Prostate gland (tissue), 2 donors: ENCODE measurements at regions not wholly inside any gene's neighbourhood (a gene's known extent, or its start where the extent isn't known, plus 50 kb on each side); places are given as distances from the start of the nearest gene placed in this dataset.
A peak's percentile ranks its signal among the peaks of the same experiment; 100 is the strongest.
"Not testable (repeated sequence)": the region's sequence is repeated elsewhere in the genome, so short reads cannot be mapped to it uniquely, and the experiment has no call there.

Experiments used
- DNase-seq: peaks from one replicate; pipeline ENCODE4 v3.0.0-alpha.2; 2019; ENCODE audit warnings: low spot score
- H3K27ac ChIP-seq, 2 donors: fragments of 200-600 bp; sonication (generic); 2 replicates each; pipeline ENCODE4 v1.5.1; 2017 to 2019
- H3K27me3 ChIP-seq: fragments of 200-600 bp; sonication (generic); replicated peaks from 2 replicates; pipeline ENCODE4 v1.5.1; 2019; ENCODE audit not compliant: insufficient read depth
- H3K36me3 ChIP-seq, 2 donors: fragments of 200-600 bp; sonication (generic); 1 replicate in 1 of 2; 2 replicates in 1 of 2; pipeline versions ENCODE4 v1.5.1 to v1.8.1; 2017 to 2019
- H3K4me1 ChIP-seq: fragments of 200-600 bp; sonication (generic); replicated peaks from 2 replicates; pipeline ENCODE4 v1.5.1; 2019
- H3K4me3 ChIP-seq, 2 donors: fragments of 200-600 bp; sonication (generic); 2 replicates each; pipeline ENCODE4 v1.5.1; 2017 to 2019
- H3K9me3 ChIP-seq: fragments of 200-600 bp; sonication (generic); 2 replicates; pipeline ENCODE4 v1.5.1; 2017
- CTCF ChIP-seq, 4 experiments: fragments of 200-600 bp in 2 of 4; fragments of 450-650 bp in 2 of 4; sonication (generic) in 2 of 4; IDR thresholded peaks; 1 replicate in 3 of 4; 2 replicates in 1 of 4; pipeline ENCODE4 v1.5.1; 2016 to 2019; ENCODE audit warnings: antibody characterized with exemption in 4 of 4, mild to moderate bottlenecking in 2 of 4, moderate library complexity in 2 of 4
- POLR2A ChIP-seq: fragments of 450-650 bp; IDR thresholded peaks from one replicate; pipeline ENCODE4 v1.6.1; 2016; ENCODE audit warnings: antibody characterized with exemption, mild to moderate bottlenecking
- POLR2AphosphoS5 ChIP-seq: sonication (generic); formaldehyde crosslinking; IDR thresholded peaks from one replicate; pipeline ENCODE4 v1.6.1; 2017; ENCODE audit warnings: antibody characterized with exemption
- WGBS: methylation state at CpG from one replicate; pipeline ENCODE4 v1.1.5; 2018; 5-methylcytosine and 5-hydroxymethylcytosine counted together
- intact Hi-C: fragments of 100-400 bp; cut with DNase I; formaldehyde crosslinking; loops from one replicate; pipeline ENCODE4 v1.14.2; 2022

DNA sequence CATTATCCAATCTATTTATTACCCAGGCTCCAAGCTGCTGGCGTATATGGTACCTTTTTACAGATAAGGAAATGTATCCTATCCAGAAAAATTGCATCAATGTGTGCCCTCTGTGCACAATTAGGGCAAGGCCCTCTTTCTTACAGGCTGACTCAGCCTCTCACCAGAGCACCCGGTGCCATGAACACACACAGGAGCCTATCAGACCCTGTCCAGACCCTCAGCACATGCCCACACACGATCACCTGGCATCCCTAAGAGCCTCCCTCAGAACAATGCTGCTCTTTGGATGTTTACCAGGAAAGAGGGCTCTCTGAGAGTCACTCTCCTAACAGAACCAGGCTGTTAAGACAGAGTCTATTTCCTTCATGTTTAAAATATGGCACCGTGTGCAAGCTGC is 460.0 kb upstream of the TBL1XR1 start:
- Histone ChIP-seq H3K4me1 (no peaks in the 10 kb centered on the region), H3K27me3 (no peaks in the 10 kb centered on the region), H3K4me3 (no peak overlapping the region), H3K9me3 (no peaks in the 10 kb centered on the region), H3K27ac (peak overlapping the region in 1 of 2 donors; percentile 47), H3K36me3 (no peaks in the 10 kb centered on the region)
- TF ChIP-seq POLR2AphosphoS5 (peak; percentile 13), CTCF (IDR thresholded peaks at IDR 0.05) (no peak)
- DNase-seq, result peak; percentile 53
- intact Hi-C loops, result no loop called here
- WGBS, result 50% methylated on average over 4 of the region's 4 CpGs

- Histone ChIP-seq H3K4me3 (no peak overlapping the region), H3K36me3 (no peaks in the 10 kb centered on the region), H3K27ac (no peak overlapping the region), H3K9me3 (no peaks in the 10 kb centered on the region), H3K4me1 (no peaks in the 10 kb centered on the region), H3K27me3 (no peaks in the 10 kb centered on the region)
- intact Hi-C loops, result no loop called here
- TF ChIP-seq CTCF (IDR thresholded peaks at IDR 0.05) (no peak), POLR2A (no peak), POLR2AphosphoS5 (no peak)
- no peak for DNase-seq
These were observed 461.1 kb upstream of the TBL1XR1 start for GRCh38 chr3:177658354-177658753.

GRCh38 chr3:177664380-177665103 is 467.3 kb upstream of the TBL1XR1 start:
- intact Hi-C loops, H3K27me3 ChIP-seq, H3K9me3 ChIP-seq, DNase-seq, H3K4me1 ChIP-seq, H3K36me3 ChIP-seq, H3K4me3 ChIP-seq, H3K27ac ChIP-seq: not testable (repeated sequence)
- WGBS, result 90% methylated on average over 15 of the region's 17 CpGs

DNA sequence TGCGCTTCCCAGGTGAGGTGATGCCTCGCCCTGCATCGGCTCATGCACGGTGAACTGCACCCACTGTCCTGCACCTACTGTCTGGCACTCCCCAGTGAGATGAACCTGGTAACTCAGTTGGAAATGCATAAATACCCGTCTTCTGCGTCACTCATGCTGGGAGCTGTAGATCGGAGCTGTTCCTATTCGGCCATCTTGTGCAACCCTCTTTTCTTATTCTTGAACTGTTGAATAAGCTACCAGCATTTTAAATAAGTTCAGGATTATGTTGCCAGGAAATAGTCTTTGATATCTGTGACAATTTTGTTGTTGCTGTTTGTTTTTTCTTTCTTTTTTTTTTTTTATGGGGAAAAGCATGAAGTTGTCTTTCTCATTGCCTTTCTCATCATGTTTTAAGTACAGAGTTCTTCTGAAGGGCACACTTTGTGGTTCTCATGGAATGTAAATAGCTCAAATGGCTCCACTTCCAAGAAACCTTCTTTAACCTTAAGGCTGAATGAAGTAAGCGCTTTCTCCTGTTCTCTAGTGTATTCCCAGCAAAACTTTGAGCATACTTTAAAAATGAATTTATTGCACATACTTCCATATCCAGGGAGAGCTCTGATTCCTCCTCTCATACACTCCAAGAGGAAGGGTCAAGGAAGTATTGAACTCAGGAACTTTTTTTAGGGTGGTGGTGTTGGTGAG is 468.0 kb upstream of the TBL1XR1 start:
- Histone ChIP-seq H3K4me3 (no peak overlapping the region), H3K36me3 (no peaks in the 10 kb centered on the region), H3K9me3 (no peaks in the 10 kb centered on the region), H3K27me3 (no peaks in the 10 kb centered on the region), H3K27ac (no peak overlapping the region), H3K4me1 (no peaks in the 10 kb centered on the region)
- intact Hi-C loops, result no loop called here
- no peak for DNase-seq
- 96% methylated on average over 9 of the region's 9 CpGs for WGBS
- TF ChIP-seq CTCF (IDR thresholded peaks at IDR 0.05) (no peak), POLR2AphosphoS5 (no peak), POLR2A (no peak)

DNA sequence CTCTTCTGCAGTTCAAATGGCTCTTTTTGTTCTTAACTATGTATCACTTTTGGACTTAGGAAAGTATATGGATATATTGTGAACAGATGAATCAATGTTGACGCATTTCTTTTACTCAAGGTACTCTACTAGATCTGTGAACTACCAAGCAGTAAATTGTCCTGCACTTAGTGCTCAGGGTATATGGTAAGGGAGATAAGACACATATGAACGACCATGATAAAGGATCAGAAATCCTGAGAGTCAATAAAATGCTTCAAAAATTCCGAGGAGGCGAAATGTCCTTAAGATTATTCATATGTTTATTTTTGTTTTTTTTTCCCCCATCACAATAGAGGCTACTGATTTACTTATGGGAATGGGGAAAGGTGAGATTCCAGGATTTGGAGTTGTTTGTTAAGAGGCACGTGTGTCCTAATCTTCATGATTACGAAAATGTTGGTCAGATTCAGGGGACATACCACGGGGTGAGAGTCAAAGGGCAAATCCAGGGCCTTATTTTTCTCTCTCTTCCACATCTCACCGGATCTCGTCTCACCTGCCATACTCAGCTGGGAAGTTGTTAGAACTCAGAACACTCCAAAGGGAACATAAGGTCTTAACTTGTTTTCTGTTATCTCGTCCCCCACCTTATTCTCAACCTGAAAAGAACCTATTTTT is 475.1 kb upstream of the TBL1XR1 start:
- H3K4me1 ChIP-seq, result no peaks in the 10 kb centered on the region
- H3K27ac ChIP-seq, result no peak overlapping the region
- H3K4me3 ChIP-seq, result no peak overlapping the region
- intact Hi-C loops, result no loop called here
- no peaks in the 10 kb centered on the region for H3K36me3 ChIP-seq
- H3K9me3 ChIP-seq, result no peaks in the 10 kb centered on the region
- TF ChIP-seq CTCF (IDR thresholded peaks at IDR 0.05), result no peak
- no peak for TF ChIP-seq POLR2AphosphoS5
- TF ChIP-seq POLR2A, result no peak
- no peak for DNase-seq
- H3K27me3 ChIP-seq, result no peaks in the 10 kb centered on the region
- WGBS, result 81% methylated on average over 10 of the region's 10 CpGs
